Hematopoietic multipotent progenitor cell treated with erythropoietin and hydrocortisone succinate and interleukin-3 and kit ligand, for 4 days (in vitro differentiated cells): ENCODE measurements at regions not wholly inside any gene's neighbourhood (a gene's known extent, or its start where the extent isn't known, plus 50 kb on each side); places are given as distances from the start of the nearest gene placed in this dataset.

Source experiments
- DNase-seq: peaks from one replicate; pipeline ENCODE4 v3.0.0-alpha.2; 2015

- DNase-seq: no peak
Observed at GRCh38 chr15:26477044-26477443, 295.8 kb downstream of the GABRB3 start.

- DNase-seq: no peak
Observed at GRCh38 chr15:26475554-26475953, 297.3 kb downstream of the GABRB3 start.

- DNase-seq: no peak
Observed at GRCh38 chr15:26472661-26473060, 300.2 kb downstream of the GABRB3 start.

GRCh38 chr15:26461847-26462608, 310.8 kb downstream of the GABRB3 start:
- DNase-seq: no peak

- no peak for DNase-seq
Observed at GRCh38 chr15:26460165-26460564, 312.7 kb downstream of the GABRB3 start.

- DNase-seq: no peak
Observed at GRCh38 chr15:26455828-26456227, 317.0 kb downstream of the GABRB3 start.

- DNase-seq: no peak
Observed at GRCh38 chr15:26453914-26454313, 319.0 kb downstream of the GABRB3 start.

- no peak for DNase-seq
Observed at GRCh38 chr15:26451995-26452394, 320.9 kb downstream of the GABRB3 start.

GRCh38 chr15:26449291-26449690, 323.6 kb downstream of the GABRB3 start:
- no peak for DNase-seq

GRCh38 chr15:26443321-26443720, 329.5 kb downstream of the GABRB3 start:
- DNase-seq: no peak

- DNase-seq: no peak
Observed at GRCh38 chr15:26442680-26443079, 330.2 kb downstream of the GABRB3 start.

GRCh38 chr15:26439681-26440080, 333.2 kb downstream of the GABRB3 start:
- no peak for DNase-seq

- no peak for DNase-seq
Observed at GRCh38 chr15:26438718-26439117, 334.1 kb downstream of the GABRB3 start.

- no peak for DNase-seq
Observed at GRCh38 chr15:26438316-26438715, 334.6 kb downstream of the GABRB3 start.

GRCh38 chr15:26433818-26434217, 339.0 kb downstream of the GABRB3 start:
- DNase-seq: no peak

- DNase-seq: no peak
Observed at GRCh38 chr15:26433060-26433459, 339.8 kb downstream of the GABRB3 start.

- no peak for DNase-seq
Observed at GRCh38 chr15:26421065-26421464, 351.8 kb downstream of the GABRB3 start.

- no peak for DNase-seq
Observed at GRCh38 chr15:26395624-26396023, 377.2 kb downstream of the GABRB3 start.

- no peak for DNase-seq
Observed at GRCh38 chr15:26394801-26395200, 378.1 kb downstream of the GABRB3 start.

- DNase-seq: no peak
Observed at GRCh38 chr15:26392956-26393355, 379.9 kb downstream of the GABRB3 start.

- no peak for DNase-seq
Observed at GRCh38 chr15:26391567-26392194, 381.2 kb downstream of the GABRB3 start.

- DNase-seq: no peak
Observed at GRCh38 chr15:26382444-26383072, 390.3 kb downstream of the GABRB3 start.

- DNase-seq: no peak
Observed at GRCh38 chr15:26378304-26378703, 394.6 kb downstream of the GABRB3 start.

GRCh38 chr15:26376243-26376642, 396.6 kb downstream of the GABRB3 start:
- no peak for DNase-seq
